ENCODE measurements at regions not wholly inside any gene's neighbourhood (a gene's known extent, or its start where the extent isn't known, plus 50 kb on each side); places are given as distances from the start of the nearest gene placed in this dataset.
"Not testable (repeated sequence)": the region's sequence is repeated elsewhere in the genome, so short reads cannot be mapped to it uniquely, and the experiment has no call there.

DNA sequence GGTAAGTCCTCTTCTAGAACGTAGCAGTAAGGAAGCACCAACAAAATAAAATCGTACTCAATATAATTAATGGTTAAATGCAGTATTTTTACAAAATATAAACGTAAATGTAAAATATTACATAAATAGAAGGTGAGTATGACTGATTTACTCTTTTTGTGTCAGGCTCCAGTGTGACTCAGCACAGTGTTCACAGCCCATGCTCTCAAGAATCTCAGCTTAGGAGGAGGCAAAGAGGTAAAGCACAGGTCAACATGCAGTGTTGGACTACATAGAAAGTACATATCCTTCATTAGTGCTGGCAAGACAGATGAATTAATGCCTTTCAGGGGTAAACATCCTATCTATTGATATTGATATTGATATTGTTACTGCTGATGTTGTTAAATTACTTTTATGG lies 2050.6 kb upstream of the RAG2 start:
- H3K27me3 ChIP-seq (ENCODE audit: control insufficient read depth, insufficient read depth, low read length), result no peaks in the 10 kb centered on the region
- DNase-seq (ENCODE audit: low read depth), result no peak
- POLR2A ChIA-PET, result no interaction called here
- CTCF ChIA-PET, result no interaction called here
- no peaks in the 10 kb centered on the region for H3K36me3 ChIP-seq (ENCODE audit: control insufficient read depth, insufficient read depth, low read length)
- TF ChIP-seq, protein P1, sequence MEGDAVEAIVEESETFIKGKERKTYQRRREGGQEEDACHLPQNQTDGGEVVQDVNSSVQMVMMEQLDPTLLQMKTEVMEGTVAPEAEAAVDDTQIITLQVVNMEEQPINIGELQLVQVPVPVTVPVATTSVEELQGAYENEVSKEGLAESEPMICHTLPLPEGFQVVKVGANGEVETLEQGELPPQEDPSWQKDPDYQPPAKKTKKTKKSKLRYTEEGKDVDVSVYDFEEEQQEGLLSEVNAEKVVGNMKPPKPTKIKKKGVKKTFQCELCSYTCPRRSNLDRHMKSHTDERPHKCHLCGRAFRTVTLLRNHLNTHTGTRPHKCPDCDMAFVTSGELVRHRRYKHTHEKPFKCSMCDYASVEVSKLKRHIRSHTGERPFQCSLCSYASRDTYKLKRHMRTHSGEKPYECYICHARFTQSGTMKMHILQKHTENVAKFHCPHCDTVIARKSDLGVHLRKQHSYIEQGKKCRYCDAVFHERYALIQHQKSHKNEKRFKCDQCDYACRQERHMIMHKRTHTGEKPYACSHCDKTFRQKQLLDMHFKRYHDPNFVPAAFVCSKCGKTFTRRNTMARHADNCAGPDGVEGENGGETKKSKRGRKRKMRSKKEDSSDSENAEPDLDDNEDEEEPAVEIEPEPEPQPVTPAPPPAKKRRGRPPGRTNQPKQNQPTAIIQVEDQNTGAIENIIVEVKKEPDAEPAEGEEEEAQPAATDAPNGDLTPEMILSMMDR (IDR thresholded peaks at IDR 0.05; ENCODE audit: insufficient read depth, low read depth, low read length), result no peak
- no peak overlapping the region for H3K4me3 ChIP-seq (ENCODE audit: low read depth, low read length)

DNA sequence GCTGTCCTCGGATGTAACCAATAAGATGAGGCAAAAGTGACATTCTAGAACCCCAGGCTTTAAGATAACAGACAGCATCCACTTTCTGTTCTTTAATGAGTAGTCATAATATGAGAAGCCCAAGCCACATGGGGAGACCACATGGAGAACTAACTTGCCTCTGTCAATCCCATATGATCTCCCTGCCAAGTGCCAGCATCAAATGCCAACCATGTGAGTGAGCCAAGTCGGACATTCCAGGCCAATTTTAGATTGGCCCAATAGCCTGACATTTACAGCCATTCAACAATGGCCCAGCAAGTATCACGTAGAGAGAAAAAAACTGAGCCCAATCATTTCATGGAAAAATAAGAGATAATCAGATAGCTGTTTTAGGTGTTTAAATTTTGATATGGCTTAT lies 2048.3 kb upstream of the RAG2 start:
- ChIA-PET POLR2A (no interaction called here), CTCF (no interaction called here)
- no peak for DNase-seq (ENCODE audit: low read depth)
- no peaks in the 10 kb centered on the region for H3K36me3 ChIP-seq (ENCODE audit: control insufficient read depth, insufficient read depth, low read length)
- H3K4me3 ChIP-seq (ENCODE audit: low read depth, low read length), result no peak overlapping the region
- TF ChIP-seq, protein P1 (IDR thresholded peaks at IDR 0.05; ENCODE audit: insufficient read depth, low read depth, low read length), result no peak
- H3K27me3 ChIP-seq (ENCODE audit: control insufficient read depth, insufficient read depth, low read length), result no peaks in the 10 kb centered on the region

GRCh38 chr11:38640854-38641253 lies 2042.8 kb upstream of the RAG2 start:
- H3K27me3 ChIP-seq (ENCODE audit: control insufficient read depth, insufficient read depth, low read length), result no peaks in the 10 kb centered on the region
- ChIA-PET POLR2A (no interaction called here), CTCF (interaction anchor here (0.6 kb wide), 1 partner anchor 550 kb away, joined by 3 read pairs; no protein-coding TSS in a partner anchor)
- TF ChIP-seq, protein P1 (IDR thresholded peaks at IDR 0.05; ENCODE audit: insufficient read depth, low read depth, low read length), result no peak
- DNase-seq (ENCODE audit: low read depth), result no peak
- no peak overlapping the region for H3K4me3 ChIP-seq (ENCODE audit: low read depth, low read length)
- H3K36me3 ChIP-seq (ENCODE audit: control insufficient read depth, insufficient read depth, low read length), result no peaks in the 10 kb centered on the region

- CTCF ChIA-PET, result interaction anchor here (0.6 kb wide), 1 partner anchor 482 kb away, joined by 3 read pairs; no protein-coding TSS in a partner anchor
- DNase-seq (ENCODE audit: low read depth), result no peak
- H3K36me3 ChIP-seq (ENCODE audit: control insufficient read depth, insufficient read depth, low read length), result no peaks in the 10 kb centered on the region
- TF ChIP-seq, protein P1 (IDR thresholded peaks at IDR 0.05; ENCODE audit: insufficient read depth, low read depth, low read length), result no peak
- POLR2A ChIA-PET, result no interaction called here
- no peak overlapping the region for H3K4me3 ChIP-seq (ENCODE audit: low read depth, low read length)
- H3K27me3 ChIP-seq (ENCODE audit: control insufficient read depth, insufficient read depth, low read length), result no peaks in the 10 kb centered on the region
These were observed 2014.7 kb upstream of the RAG2 start for GRCh38 chr11:38612701-38613100.

DNA sequence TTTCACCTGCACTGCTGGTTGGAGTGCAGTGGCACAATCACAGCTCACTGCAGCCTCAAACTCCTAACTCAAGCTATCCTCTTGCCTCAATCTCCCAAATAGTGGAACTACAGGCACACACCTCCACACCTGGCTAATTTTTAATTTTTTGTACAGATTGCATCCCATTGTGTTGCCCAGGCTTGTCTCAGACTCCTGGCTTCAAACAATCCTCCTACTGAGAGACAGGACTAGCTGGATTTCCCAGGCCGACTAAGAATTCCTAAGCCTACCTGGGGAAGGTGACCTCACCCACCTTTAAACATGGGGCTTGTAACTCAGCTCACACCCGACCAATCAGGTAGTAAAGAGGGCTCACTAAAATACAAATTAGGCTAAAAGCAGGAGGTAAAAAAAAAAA lies 2003.3 kb upstream of the RAG2 start:
- H3K4me3 ChIP-seq (ENCODE audit: low read depth, low read length); DNase-seq (ENCODE audit: low read depth); POLR2A ChIA-PET; H3K27me3 ChIP-seq (ENCODE audit: control insufficient read depth, insufficient read depth, low read length); H3K36me3 ChIP-seq (ENCODE audit: control insufficient read depth, insufficient read depth, low read length); CTCF ChIA-PET: not testable (repeated sequence)

DNA sequence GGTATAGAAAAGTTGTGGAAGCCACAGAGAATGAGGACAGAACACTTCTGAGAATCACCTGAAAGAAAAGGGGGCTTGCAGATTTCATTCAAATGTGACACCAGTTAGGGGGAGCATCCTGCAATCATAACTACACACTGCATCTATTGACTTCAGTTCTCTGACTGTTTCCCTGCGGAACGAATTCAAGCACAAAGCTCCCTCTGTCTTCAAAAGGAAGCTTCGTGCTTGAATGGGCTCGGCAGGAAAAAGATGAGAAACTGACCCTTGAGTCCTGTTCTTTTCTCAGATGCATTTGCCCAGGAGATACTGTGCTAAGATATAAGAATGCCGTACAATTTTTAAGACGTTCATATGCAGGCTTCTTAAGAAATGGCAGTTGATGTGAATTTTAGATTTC lies 2000.4 kb upstream of the RAG2 start:
- TF ChIP-seq, protein P1 (IDR thresholded peaks at IDR 0.05; ENCODE audit: insufficient read depth, low read depth, low read length), result no peak
- Histone ChIP-seq H3K36me3 (ENCODE audit: control insufficient read depth, insufficient read depth, low read length) (no peaks in the 10 kb centered on the region), H3K4me3 (ENCODE audit: low read depth, low read length) (no peak overlapping the region), H3K27me3 (ENCODE audit: control insufficient read depth, insufficient read depth, low read length) (no peaks in the 10 kb centered on the region)
- DNase-seq (ENCODE audit: low read depth), result no peak
- ChIA-PET POLR2A (no interaction called here), CTCF (no interaction called here)

GRCh38 chr11:38595359-38596016 lies 1997.5 kb upstream of the RAG2 start:
- H3K4me3 ChIP-seq (ENCODE audit: low read depth, low read length); POLR2A ChIA-PET; DNase-seq (ENCODE audit: low read depth); H3K27me3 ChIP-seq (ENCODE audit: control insufficient read depth, insufficient read depth, low read length); H3K36me3 ChIP-seq (ENCODE audit: control insufficient read depth, insufficient read depth, low read length): not testable (repeated sequence)
- CTCF ChIA-PET, result interaction anchor here (0.7 kb wide), 1 partner anchor 11 kb away, joined by 3 read pairs; no protein-coding TSS in a partner anchor
